Activated naive CD8-positive, alpha-beta T cell treated with anti-CD3 and anti-CD28 coated beads, Interleukin-2, amount 50 U/mL, for 16 hours (primary cell): ENCODE measurements at regions not wholly inside any gene's neighbourhood (a gene's known extent, or its start where the extent isn't known, plus 50 kb on each side); places are given as distances from the start of the nearest gene placed in this dataset.
"Not testable (repeated sequence)": the region's sequence is repeated elsewhere in the genome, so short reads cannot be mapped to it uniquely, and the experiment has no call there.

Experiments used
- DNase-seq: peaks from one replicate; pipeline ENCODE4 v3.0.0-alpha.2; 2020; ENCODE audit warnings: low read depth, low spot score

GRCh38 chr22:27581688-27582087 is 219.9 kb downstream of the MN1 start:
- DNase-seq = no peak

- no peak for DNase-seq
These were observed 217.7 kb downstream of the MN1 start for GRCh38 chr22:27583856-27584255.

GRCh38 chr22:27585141-27585540 is 216.4 kb downstream of the MN1 start:
- DNase-seq = no peak

GRCh38 chr22:27588268-27588667 is 213.3 kb downstream of the MN1 start:
- no peak for DNase-seq

- DNase-seq = no peak
These were observed 212.6 kb downstream of the MN1 start for GRCh38 chr22:27588915-27589314.

GRCh38 chr22:27591060-27591459 is 210.5 kb downstream of the MN1 start:
- no peak for DNase-seq

- no peak for DNase-seq
These were observed 208.2 kb downstream of the MN1 start for GRCh38 chr22:27593378-27593777.

GRCh38 chr22:27594020-27594419 is 207.5 kb downstream of the MN1 start:
- DNase-seq = no peak

- no peak for DNase-seq
These were observed 207.0 kb downstream of the MN1 start for GRCh38 chr22:27594474-27595134.

- DNase-seq = no peak
These were observed 205.3 kb downstream of the MN1 start for GRCh38 chr22:27596133-27596870.

- DNase-seq = no peak
These were observed 203.7 kb downstream of the MN1 start for GRCh38 chr22:27597703-27598444.

GRCh38 chr22:27598792-27599191 is 202.8 kb downstream of the MN1 start:
- DNase-seq = no peak

GRCh38 chr22:27601195-27601594 is 200.4 kb downstream of the MN1 start:
- no peak for DNase-seq

GRCh38 chr22:27602390-27602789 is 199.2 kb downstream of the MN1 start:
- DNase-seq = no peak

- DNase-seq = no peak
These were observed 198.3 kb downstream of the MN1 start for GRCh38 chr22:27603111-27603799.

GRCh38 chr22:27603800-27604144 is 197.8 kb downstream of the MN1 start:
- DNase-seq = no peak

GRCh38 chr22:27605390-27605789 is 196.2 kb downstream of the MN1 start:
- no peak for DNase-seq

GRCh38 chr22:27607750-27608149 is 193.8 kb downstream of the MN1 start:
- not testable (repeated sequence) for DNase-seq

- DNase-seq = no peak
These were observed 192.1 kb downstream of the MN1 start for GRCh38 chr22:27609451-27609888.

GRCh38 chr22:27610164-27610563 is 191.4 kb downstream of the MN1 start:
- not testable (repeated sequence) for DNase-seq

GRCh38 chr22:27610863-27611786 is 190.4 kb downstream of the MN1 start:
- no peak for DNase-seq
